ENCODE measurements at regions not wholly inside any gene's neighbourhood (a gene's known extent, or its start where the extent isn't known, plus 50 kb on each side); places are given as distances from the start of the nearest gene placed in this dataset.

DNA sequence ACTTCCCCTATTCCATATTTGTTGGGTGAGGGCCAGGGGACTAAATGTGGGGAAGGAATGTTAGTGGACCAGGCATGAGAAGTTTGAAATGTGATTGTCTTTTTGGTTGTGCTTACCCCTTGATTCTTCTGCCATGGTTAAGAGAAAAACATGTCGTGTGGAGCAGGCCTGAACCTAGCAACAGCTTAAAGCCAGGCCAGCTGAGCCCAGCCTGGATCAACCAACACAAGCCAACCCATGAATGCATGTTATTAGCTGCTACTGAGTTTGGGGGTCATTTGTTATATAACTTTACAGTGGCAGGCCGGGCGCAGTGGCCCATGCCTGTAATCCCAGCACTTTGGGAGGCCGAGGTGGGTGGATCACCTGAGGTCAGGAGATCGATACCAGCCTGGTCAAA lies 52.4 kb upstream of the TRIO start:
- TF ChIP-seq POLR2A (IDR thresholded peaks at IDR 0.05), result no peak
- TF ChIP-seq EP300 (IDR thresholded peaks at IDR 0.05), result no peak
- TF ChIP-seq, protein P1, sequence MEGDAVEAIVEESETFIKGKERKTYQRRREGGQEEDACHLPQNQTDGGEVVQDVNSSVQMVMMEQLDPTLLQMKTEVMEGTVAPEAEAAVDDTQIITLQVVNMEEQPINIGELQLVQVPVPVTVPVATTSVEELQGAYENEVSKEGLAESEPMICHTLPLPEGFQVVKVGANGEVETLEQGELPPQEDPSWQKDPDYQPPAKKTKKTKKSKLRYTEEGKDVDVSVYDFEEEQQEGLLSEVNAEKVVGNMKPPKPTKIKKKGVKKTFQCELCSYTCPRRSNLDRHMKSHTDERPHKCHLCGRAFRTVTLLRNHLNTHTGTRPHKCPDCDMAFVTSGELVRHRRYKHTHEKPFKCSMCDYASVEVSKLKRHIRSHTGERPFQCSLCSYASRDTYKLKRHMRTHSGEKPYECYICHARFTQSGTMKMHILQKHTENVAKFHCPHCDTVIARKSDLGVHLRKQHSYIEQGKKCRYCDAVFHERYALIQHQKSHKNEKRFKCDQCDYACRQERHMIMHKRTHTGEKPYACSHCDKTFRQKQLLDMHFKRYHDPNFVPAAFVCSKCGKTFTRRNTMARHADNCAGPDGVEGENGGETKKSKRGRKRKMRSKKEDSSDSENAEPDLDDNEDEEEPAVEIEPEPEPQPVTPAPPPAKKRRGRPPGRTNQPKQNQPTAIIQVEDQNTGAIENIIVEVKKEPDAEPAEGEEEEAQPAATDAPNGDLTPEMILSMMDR (IDR thresholded peaks at IDR 0.05), result no peak
